A673 (cell line): ENCODE measurements at regions not wholly inside any gene's neighbourhood (a gene's known extent, or its start where the extent isn't known, plus 50 kb on each side); places are given as distances from the start of the nearest gene placed in this dataset.

Experiments used
- BruUV-seq: library from RNA; stranded (reverse); fragments of 400-500 nt; replicated peaks from 2 replicates; lab custom pipeline; 2021; lab: Mats Ljungman, UMichigan
- CTCF ChIA-PET: fragments of 300-600 bp; sonication (Branson Sonifier 250); formaldehyde crosslinking; loops from one replicate; lab custom pipeline; 2022; ENCODE audit warnings: antibody characterized with exemption; lab: Charles Lee
- POLR2A ChIA-PET: fragments of 300-600 bp; sonication (Branson Sonifier 250); formaldehyde crosslinking; loops from one replicate; lab custom pipeline; 2022; ENCODE audit warnings: antibody characterized with exemption; ENCODE audit not compliant: low non-redundant PET; lab: Charles Lee
- DNase-seq: peaks from one replicate; pipeline ENCODE4 v3.0.0-alpha.2; 2015; ENCODE audit warnings: low spot score
- H3K27ac ChIP-seq: fragments of 200-600 bp; sonication (generic); 2 replicates; pipeline ENCODE4 v1.5.1; 2016; ENCODE audit warnings: mixed run types, low read depth, mild to moderate bottlenecking, mixed read lengths, antibody characterized with exemption, low read length; ENCODE audit not compliant: poor library complexity, severe bottlenecking
- H3K27me3 ChIP-seq: fragments of 200-600 bp; sonication (generic); replicated peaks from 2 replicates; pipeline ENCODE4 v1.6.1; 2017; ENCODE audit warnings: mixed run types, low read depth, mild to moderate bottlenecking, mixed read lengths, antibody characterized with exemption, low read length; ENCODE audit not compliant: insufficient read depth, poor library complexity
- H3K36me3 ChIP-seq: fragments of 200-600 bp; sonication (generic); 2 replicates; pipeline ENCODE4 v1.6.1; 2016; ENCODE audit warnings: mixed run types, mild to moderate bottlenecking, mixed read lengths, antibody characterized with exemption, low read length; ENCODE audit not compliant: insufficient read depth, poor library complexity, severe bottlenecking
- H3K4me1 ChIP-seq: fragments of 200-600 bp; sonication (generic); 2 replicates; pipeline ENCODE4 v1.6.1; 2017; ENCODE audit warnings: mixed run types, mild to moderate bottlenecking, mixed read lengths, antibody characterized with exemption, low read length; ENCODE audit not compliant: insufficient read depth, poor library complexity, severe bottlenecking
- H3K4me3 ChIP-seq: fragments of 200-600 bp; sonication (generic); 2 replicates; pipeline ENCODE4 v1.5.1; 2016; ENCODE audit warnings: low read depth, mixed run types, mild to moderate bottlenecking, mixed read lengths, low read length; ENCODE audit not compliant: poor library complexity, severe bottlenecking
- H3K9me3 ChIP-seq: fragments of 200-600 bp; sonication (generic); 2 replicates; pipeline ENCODE4 v1.6.1; 2016; ENCODE audit warnings: mixed run types, low read depth, mild to moderate bottlenecking, mixed read lengths, antibody characterized with exemption, low read length; ENCODE audit not compliant: poor library complexity, severe bottlenecking
- EZH2 ChIP-seq: fragments of 200-600 bp; sonication (generic); IDR thresholded peaks from 2 replicates; pipeline ENCODE4 v1.6.1; 2017; ENCODE audit warnings: borderline replicate concordance, low read depth, mild to moderate bottlenecking, mixed read lengths, antibody characterized with exemption, low read length; ENCODE audit not compliant: poor library complexity, severe bottlenecking
- intact Hi-C: fragments of 100-400 bp; cut with micrococcal nuclease; formaldehyde crosslinking; loops from one replicate; pipeline ENCODE4 v1.10.0; 2022; ENCODE audit not compliant: unreplicated experiment
- TF ChIP-seq, protein P1 (sequence below): fragments of 300-800, 200-600 bp; sonication (generic); conservative IDR thresholded peaks from 2 replicates; pipeline ENCODE4 v1.5.1; 2017; ENCODE audit warnings: low read depth, mild to moderate bottlenecking, antibody characterized with exemption, low read length, moderate library complexity, mixed read lengths

DNA sequence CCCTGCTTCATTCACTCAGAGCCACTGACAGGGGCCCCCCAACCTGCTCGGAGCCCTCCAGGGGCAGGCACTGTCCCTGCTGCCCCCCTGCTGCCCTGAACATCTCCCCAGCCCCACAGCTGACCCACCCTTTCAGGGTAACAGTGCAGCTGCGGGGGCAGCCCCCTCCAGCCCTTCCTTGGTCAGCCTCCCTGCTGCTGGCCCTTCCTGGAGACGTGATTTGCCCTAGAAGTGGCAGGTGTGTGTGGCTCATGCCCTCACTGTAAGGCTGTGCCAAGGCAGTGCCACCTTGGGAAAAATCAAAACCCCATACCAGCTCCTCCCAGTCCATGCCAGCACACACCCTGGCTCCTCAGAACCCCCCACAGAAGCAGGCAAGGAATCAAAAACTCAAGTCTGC lies 184.2 kb upstream of the HDAC4 start:
- no peaks in the 10 kb centered on the region for H3K9me3 ChIP-seq
- no peaks in the 10 kb centered on the region for H3K36me3 ChIP-seq
- H3K4me1 ChIP-seq, result no peaks in the 10 kb centered on the region
- no TSS peak for BruUV-seq
- POLR2A ChIA-PET, result no interaction called here
- no peak overlapping the region for H3K4me3 ChIP-seq
- CTCF ChIA-PET, result no interaction called here
- no peak overlapping the region for H3K27ac ChIP-seq
- TF ChIP-seq, protein P1, sequence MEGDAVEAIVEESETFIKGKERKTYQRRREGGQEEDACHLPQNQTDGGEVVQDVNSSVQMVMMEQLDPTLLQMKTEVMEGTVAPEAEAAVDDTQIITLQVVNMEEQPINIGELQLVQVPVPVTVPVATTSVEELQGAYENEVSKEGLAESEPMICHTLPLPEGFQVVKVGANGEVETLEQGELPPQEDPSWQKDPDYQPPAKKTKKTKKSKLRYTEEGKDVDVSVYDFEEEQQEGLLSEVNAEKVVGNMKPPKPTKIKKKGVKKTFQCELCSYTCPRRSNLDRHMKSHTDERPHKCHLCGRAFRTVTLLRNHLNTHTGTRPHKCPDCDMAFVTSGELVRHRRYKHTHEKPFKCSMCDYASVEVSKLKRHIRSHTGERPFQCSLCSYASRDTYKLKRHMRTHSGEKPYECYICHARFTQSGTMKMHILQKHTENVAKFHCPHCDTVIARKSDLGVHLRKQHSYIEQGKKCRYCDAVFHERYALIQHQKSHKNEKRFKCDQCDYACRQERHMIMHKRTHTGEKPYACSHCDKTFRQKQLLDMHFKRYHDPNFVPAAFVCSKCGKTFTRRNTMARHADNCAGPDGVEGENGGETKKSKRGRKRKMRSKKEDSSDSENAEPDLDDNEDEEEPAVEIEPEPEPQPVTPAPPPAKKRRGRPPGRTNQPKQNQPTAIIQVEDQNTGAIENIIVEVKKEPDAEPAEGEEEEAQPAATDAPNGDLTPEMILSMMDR, result no peak
- TF ChIP-seq EZH2, result no peak
- H3K27me3 ChIP-seq, result no peaks in the 10 kb centered on the region
- no peak for DNase-seq
- intact Hi-C loops, result no loop called here

DNA sequence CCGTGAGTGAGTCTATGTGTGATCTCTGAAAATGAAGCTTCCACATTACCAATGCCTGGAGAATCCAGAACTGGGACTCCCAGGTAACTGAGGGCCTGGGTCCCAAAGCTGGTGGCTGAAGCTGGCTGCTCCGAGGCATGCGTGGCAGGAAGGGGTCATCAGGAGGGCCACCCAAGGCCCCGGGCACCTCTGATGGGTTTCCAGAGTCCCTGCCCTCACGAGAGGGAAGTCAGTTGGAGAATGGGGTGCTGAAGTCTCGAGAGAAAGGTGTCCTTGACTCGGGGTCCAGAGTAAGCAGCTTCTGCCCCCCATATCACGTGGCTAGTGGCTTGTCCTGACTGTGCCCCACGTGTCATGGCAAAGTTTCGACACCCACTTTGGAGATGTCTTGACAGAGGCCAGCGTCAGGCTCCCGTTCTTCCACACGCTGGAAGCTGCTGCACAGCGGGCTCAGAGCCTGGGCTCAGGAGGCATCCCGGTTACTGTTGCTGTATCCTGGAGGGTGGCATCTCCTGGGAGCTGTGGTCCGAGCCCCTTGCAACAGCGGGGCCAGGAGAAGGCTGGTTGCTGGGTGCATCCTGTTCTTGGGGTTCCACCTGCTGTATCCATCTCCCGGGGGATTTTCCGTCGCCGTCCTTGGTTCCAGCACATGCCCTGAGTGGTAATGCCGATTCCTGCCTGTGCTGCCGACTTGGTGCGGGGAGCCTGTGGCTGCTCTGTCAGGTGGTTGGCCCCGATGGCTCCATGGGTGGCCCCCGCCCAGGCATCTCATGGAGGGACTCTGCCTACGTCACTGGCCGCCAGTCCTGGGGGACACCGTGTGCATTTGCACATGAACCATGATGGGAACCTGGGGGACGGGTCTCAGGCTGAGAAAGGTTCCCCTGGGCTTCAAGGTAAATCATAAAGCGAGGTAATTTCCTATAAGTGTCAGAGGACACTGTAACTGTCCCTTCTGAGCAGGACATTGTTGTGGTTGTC lies 183.3 kb upstream of the HDAC4 start:
- Histone ChIP-seq H3K9me3 (no peaks in the 10 kb centered on the region), H3K27me3 (no peaks in the 10 kb centered on the region), H3K4me3 (no peak overlapping the region), H3K4me1 (no peaks in the 10 kb centered on the region), H3K36me3 (no peaks in the 10 kb centered on the region), H3K27ac (no peak overlapping the region)
- intact Hi-C loops, result no loop called here
- POLR2A ChIA-PET, result no interaction called here
- CTCF ChIA-PET, result no interaction called here
- TF ChIP-seq, protein P1, result no peak
- TF ChIP-seq EZH2, result no peak
- no peak for DNase-seq
- BruUV-seq, result no TSS peak

DNA sequence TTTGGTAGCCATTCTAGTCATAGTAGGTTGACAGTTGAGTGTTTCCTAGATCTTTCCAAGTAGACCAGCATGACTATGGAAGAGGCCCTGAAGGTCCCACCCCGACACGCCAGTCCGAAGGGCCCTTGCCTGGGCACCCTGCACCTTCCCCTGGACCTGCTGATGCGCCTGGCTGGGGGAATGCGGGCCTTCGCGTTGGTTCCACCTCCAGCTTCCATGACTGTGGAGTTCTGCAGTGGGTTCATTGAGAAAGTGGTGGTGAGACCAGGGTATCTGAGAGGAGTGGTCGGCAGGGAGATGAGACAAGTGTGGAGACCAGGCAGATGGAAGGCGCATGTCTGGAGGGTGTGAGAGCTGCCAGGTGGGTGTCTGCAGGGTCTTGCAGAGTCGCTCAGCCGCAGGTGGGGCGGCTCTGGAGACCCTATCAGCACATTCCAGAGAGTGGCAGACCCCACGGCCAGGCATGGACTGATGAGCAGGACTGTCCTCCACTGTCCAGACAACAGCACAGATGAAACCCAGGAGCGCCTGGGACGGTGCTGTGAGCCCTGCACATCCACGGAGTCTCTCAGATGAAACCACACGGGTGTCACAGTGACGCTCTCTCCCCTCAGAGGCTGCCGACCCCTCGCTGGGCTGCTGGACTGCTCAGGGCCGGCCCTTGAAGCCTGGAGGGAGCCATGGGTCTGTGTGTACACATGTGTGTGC lies 182.5 kb upstream of the HDAC4 start:
- no peaks in the 10 kb centered on the region for H3K36me3 ChIP-seq
- ChIA-PET CTCF (no interaction called here), POLR2A (no interaction called here)
- no peaks in the 10 kb centered on the region for H3K27me3 ChIP-seq
- no peak overlapping the region for H3K27ac ChIP-seq
- H3K9me3 ChIP-seq, result no peaks in the 10 kb centered on the region
- BruUV-seq, result no TSS peak
- intact Hi-C loops, result no loop called here
- H3K4me1 ChIP-seq, result no peaks in the 10 kb centered on the region
- TF ChIP-seq, protein P1, result no peak
- no peak for TF ChIP-seq EZH2
- no peak overlapping the region for H3K4me3 ChIP-seq
- no peak for DNase-seq
